ENCODE measurements at regions not wholly inside any gene's neighbourhood (a gene's known extent, or its start where the extent isn't known, plus 50 kb on each side); places are given as distances from the start of the nearest gene placed in this dataset.

GRCh38 chr1:239998312-239998649, 93.4 kb upstream of the FMN2 start:
- TF ChIP-seq CTCF (IDR thresholded peaks at IDR 0.05; ENCODE audit: low read depth, low read length) (no peak), POLR2A (IDR thresholded peaks at IDR 0.05; ENCODE audit: extremely low read depth, insufficient read length) (no peak), MYC (IDR thresholded peaks at IDR 0.05; ENCODE audit: low read depth, low read length) (no peak)
